ENCODE measurements at regions not wholly inside any gene's neighbourhood (a gene's known extent, or its start where the extent isn't known, plus 50 kb on each side); places are given as distances from the start of the nearest gene placed in this dataset.
A peak's percentile ranks its signal among the peaks of the same experiment; 100 is the strongest.
"Not testable (repeated sequence)": the region's sequence is repeated elsewhere in the genome, so short reads cannot be mapped to it uniquely, and the experiment has no call there.

DNA sequence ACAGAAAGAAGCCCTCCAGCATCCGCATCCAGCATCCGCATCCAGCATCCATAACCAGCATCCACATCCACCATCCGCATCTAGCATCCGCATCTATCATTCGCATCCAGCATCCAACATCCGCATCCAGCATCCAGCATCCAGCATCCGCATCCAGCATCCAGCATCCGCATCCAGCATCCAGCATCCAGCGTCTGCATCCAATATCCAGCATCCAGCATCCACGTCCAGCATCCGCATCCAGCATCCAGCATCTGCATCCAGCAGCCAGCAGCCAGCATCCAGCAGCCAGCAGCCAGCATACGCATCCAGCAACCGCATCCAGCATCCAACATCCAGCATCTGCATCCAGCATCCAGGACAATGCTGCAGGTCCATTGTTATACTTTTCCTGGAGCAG, 671.0 kb upstream of the C16orf82 start:
- no peak for DNase-seq

DNA sequence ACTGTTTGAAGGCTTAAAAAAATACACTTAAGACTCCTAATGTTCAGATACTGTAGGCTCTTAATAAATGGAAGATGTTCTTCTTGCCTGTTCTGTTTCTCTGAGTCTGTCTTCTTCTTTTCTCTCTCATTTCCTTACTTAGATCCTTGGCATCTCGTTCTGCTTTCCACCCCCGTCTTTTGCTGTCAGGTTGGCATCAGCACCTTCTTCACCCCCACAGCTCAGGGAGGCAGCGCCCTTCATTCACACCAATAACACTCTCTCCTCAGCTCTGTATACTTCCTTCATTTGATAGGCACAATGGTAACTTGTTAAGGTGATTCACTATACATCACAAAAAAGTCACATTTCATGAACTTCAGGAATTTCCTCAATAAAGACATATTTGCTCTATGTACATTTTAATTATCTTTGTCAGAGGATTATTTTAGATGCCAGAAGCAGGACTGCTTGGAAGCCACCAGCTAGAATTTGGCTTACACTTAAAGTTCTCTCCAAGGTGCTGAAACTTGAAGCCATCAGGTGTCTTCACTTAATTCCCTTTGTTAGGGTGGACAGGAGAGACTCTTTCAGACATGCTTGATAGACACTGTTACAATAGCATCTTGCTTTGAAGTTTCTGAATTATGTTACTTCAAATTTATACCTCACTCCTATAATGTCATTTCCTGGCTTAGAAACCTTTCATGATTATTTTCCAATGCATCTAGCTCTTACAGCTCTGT, 670.1 kb upstream of the C16orf82 start:
- DNase-seq, result no peak

- DNase-seq, result no peak
Measured at GRCh38 chr16:26413780-26414179, 652.9 kb upstream of the C16orf82 start.

DNA sequence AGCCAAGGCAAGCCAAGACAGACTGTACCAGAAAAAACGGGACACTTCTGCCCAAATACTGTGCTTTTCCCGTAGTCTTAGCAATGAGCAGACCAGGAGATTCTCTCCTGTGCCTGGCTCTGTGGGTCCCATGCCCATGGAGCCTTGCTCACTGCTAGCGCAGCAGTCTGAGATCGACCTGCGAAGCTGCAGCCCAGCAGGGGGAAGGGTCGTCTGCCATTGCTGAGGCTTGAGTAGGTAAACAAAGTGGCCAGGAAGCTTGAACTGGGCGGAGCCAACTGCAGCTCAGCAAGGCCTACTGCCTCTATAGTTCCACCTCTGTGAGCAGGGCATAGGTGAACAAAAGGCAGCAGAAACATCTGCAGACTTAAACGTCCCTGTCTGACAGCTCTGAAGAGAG, 647.3 kb upstream of the C16orf82 start:
- DNase-seq, result not testable (repeated sequence)

GRCh38 chr16:26430618-26431017, 636.1 kb upstream of the C16orf82 start:
- DNase-seq, result no peak

DNA sequence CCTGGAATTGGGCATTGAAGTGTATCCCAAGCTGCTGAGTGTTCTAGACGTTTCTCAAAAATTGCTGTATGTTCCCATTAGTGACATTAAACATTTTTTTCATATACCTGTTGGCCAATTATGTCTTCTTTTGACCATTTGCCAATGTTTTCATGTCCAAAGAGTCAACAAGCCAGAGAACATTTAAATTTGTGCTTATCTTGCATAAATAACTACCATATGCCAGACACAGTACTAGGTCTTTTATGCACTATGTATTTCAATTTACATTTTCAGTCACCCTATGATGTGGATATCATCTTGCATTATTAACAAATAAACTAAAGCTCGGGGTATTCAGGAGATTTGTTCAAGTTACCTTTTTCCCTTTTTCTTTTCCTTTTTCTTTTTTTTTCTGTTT, 632.9 kb upstream of the C16orf82 start:
- no peak for DNase-seq

GRCh38 chr16:26441178-26441577, 625.5 kb upstream of the C16orf82 start:
- DNase-seq, result no peak

- DNase-seq, result no peak
Measured at GRCh38 chr16:26442321-26442720, 624.4 kb upstream of the C16orf82 start.

GRCh38 chr16:26447570-26447969, 619.2 kb upstream of the C16orf82 start:
- DNase-seq, result no peak

- DNase-seq, result no peak
Measured at GRCh38 chr16:26453215-26453614, 613.5 kb upstream of the C16orf82 start.

DNA sequence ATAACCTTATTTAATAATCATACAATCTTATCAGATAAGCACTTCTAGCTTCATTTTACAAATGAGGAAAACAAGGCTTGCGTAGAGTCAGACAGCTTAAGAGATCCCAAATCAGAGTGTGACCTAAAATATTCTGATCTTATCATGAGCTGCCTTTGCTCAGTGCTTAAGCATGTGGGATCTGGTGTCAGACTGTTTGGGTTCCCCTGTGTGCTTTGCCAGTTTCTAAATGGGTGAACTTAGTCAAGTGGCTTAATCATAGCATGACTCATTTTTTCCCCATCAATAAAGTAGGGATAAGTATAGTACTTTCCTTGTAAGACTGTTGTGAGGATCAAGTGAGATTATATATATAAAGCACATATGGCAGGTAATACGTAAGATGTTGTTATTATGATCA, 612.6 kb upstream of the C16orf82 start:
- DNase-seq, result peak; percentile 4

- DNase-seq, result no peak
Measured at GRCh38 chr16:26456074-26456473, 610.7 kb upstream of the C16orf82 start.

DNA sequence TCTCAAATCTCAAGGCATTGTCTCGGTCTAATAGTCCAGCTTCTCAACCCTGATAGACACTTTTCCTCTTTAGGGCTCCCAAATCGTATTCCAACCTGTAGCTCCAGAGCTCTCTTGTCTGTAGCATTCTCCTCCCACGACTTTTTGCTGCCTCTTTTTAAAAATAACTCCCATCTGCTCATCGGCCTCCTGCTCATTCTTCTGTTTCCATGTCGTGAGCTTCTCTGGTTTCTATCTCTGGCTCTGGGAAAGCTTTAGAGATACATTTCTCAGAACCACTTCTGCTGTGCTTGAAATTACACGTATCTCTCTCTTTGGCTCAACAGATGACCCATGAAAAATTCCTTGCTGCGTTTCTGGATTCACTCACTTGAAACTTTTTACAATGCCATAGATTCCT, 609.6 kb upstream of the C16orf82 start:
- DNase-seq, result no peak

DNA sequence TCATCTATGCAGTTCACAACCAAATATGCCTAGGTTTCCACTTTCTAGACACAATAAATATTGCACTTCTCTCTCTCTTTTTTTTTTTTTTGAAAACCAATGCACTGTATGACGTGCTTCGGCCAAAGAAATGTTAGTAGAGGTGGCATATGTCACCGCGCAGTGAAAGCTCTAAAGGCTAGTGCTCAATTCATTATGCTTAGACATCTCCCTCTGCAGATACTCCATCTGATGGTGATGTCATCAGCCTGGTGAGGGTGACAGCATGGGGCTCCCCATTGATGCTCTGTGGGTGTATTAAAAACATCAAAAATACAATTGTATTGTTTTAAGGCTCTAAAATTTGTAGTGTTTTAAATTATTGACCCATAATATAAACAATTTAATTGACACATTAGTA, 608.8 kb upstream of the C16orf82 start:
- DNase-seq, result no peak

DNA sequence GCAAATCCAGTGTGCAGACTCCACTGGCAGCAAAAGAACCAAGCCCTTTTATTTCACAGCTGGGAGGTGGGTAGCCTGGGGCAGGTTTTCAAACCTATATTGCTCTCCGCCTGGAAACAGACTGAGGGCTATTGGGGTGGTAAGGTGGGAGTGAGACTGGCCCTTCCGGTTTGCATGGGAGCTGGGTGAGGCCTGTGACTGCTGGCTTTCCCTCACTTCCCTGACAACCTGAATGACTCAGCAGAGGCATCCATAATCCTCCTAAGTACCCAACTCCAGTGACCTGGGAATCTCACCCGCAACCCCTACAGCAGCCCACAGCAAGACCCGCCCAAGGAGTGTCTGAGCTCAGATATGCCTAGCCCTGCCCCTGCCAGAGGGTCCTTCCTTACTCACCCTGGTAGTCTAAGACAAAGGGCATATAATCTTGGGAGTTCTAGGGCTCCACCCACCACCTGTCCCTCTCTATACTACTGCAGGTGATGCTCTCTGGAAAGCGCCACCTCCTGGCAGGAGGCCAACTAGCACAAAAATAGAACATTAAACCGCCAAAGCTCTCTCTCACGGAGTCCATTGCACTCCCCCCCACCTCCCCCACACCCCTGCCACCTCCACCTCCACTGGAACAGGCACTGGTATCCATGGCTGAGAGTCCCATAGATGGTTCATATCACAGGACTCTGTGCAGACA, 602.0 kb upstream of the C16orf82 start:
- no peak for DNase-seq

GRCh38 chr16:26474405-26474804, 592.3 kb upstream of the C16orf82 start:
- not testable (repeated sequence) for DNase-seq

DNA sequence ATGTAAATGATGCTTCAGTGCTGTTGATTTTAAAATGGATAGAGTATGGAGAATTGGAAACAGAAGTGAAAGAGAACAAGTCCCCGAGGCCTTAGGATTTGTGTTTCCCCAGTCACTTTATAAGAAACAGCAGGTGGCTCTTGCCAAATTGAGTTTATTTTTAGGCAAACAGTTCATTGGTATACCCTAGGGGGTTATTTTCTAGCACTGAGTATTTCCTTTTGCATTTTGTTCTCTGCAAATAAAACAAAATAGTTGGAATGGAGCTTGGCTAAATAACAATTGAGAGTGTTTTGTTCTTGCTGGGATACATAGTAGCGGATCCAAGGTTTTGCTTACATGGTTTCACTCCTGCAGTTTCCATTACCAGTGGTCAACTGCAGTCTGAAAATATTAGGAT, 591.1 kb upstream of the C16orf82 start:
- no peak for DNase-seq

DNA sequence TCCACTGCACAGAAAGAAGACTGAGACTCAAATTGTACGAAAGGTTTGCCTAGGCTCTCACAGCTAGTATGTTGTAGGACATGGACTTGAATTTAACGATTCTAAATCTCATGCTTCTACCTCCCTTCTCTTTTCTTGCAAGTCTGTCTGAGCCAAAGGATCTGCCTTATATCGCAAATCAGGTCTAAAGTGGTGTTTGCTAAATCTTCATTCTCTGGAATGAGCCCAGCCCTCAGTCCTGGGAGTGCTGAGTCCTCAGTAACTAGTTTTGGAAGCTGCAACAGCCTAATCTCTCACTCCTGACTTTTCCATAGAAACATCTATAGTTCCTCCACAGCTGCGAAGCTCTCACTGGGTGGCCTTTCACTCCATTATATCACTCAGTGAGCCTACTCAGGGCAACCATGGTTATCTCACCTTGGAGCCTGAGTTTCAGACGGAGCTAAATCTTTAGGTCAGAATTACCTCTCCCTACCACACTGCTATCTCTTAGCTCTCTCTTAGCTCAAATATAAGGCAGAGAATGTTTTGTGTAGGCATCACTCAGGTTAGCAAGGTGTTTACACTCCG, 575.5 kb upstream of the C16orf82 start:
- no peak for DNase-seq

DNA sequence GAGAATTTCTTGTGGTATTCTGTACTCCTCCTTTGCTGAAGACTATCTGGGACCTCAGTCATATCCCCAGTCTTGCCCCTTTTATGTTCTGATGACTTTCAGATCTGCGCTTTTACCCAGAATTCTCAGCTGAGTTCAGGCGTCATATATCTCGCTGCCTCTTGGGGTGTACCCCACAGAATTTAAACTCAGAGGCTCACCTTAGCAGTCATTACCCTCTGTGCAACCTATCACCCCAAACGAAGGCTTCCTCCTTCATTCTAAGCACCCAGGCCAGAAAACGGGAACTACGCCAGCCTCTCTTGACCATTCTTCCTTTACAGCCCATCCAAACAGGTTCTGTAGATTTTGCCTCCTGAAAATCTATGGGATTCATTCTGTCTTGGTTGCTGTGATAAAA, 574.8 kb upstream of the C16orf82 start:
- no peak for DNase-seq

DNA sequence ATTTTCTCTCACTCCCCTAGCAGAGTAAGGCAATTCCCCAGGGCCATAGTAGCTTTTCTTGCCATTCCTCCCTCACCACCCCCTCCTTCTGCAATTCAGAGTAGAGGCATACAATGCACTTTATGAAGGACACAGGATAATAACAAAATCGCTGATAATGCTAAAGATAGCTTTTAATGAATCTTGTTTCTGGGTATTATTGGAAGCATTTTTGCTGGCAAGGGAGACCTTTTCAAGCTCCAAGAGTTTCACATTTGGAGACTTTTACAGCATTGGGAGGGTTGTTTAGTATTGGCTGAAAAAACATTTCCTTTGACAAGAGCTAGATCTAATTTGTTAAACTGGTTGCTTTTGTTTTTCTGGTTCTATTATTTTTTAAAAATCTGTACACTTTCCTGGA, 573.0 kb upstream of the C16orf82 start:
- no peak for DNase-seq

GRCh38 chr16:26497896-26498295, 568.8 kb upstream of the C16orf82 start:
- DNase-seq, result no peak

DNA sequence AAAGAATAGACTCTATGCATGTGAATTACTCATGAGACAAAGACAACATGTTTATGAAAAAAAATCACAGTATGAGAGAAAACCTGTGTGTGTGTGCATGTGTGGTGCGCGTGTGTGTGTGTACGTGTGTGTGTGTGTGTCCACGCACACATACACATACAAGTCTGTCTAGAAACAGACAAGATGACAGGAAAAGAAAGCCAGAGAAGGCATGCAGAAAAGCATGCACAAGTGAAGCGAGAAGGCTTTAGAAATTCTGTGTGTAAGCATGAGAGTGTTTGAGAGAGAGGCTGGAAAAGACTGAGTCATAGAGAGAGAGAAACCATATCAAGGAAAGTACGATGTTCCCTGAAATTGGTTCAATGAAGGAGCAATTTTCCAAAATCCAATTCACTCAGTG, 566.4 kb upstream of the C16orf82 start:
- DNase-seq, result no peak

DNA sequence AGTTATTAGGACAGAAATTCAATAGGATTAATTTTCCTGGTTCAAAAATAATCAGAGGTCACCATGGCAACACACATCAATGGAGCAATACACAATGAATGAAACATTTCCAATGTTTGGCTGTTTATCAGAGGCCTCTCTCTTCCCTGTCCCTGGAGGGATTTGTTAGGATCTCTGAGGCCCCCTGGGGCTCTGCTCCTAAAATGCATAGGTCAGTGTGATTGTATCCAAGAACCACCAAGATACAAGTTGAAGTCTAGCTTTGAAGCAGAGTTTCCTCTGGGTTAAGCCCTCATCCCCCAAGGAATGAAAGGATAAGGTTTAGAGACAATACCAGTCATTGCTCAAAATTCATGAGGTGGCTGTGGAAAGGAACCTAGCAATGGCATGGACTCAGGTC, 561.2 kb upstream of the C16orf82 start:
- DNase-seq, result no peak

- DNase-seq, result not testable (repeated sequence)
Measured at GRCh38 chr16:26508946-26509345, 557.8 kb upstream of the C16orf82 start.

Measured in activated CD4-positive, alpha-beta T cell treated with anti-CD3 and anti-CD28 coated beads for 48 hours (primary cell).